ENCODE measurements at regions not wholly inside any gene's neighbourhood (a gene's known extent, or its start where the extent isn't known, plus 50 kb on each side); places are given as distances from the start of the nearest gene placed in this dataset.

- Histone ChIP-seq H3K79me2 (ENCODE audit: insufficient read depth, low read length) (no peaks in the 10 kb centered on the region), H3K27me3 (ENCODE audit: insufficient read depth, low read length) (no peaks in the 10 kb centered on the region), H2BK120ac (ENCODE audit: low read depth, low read length, poor library complexity, severe bottlenecking) (no peak overlapping the region), H2BK15ac (ENCODE audit: low read depth, low read length) (no peak overlapping the region), H4K20me1 (ENCODE audit: control insufficient read depth, insufficient read depth, insufficient read length) (no peaks in the 10 kb centered on the region), H3K56ac (ENCODE audit: insufficient read length, low read depth, low read length) (no peak overlapping the region), H3K14ac (ENCODE audit: insufficient read depth, low read length) (no peak overlapping the region), H4K91ac (ENCODE audit: insufficient read length, low read depth, low read length) (no peak overlapping the region), H3K23ac (ENCODE audit: insufficient read length, low read depth, low read length) (no peak overlapping the region), H2BK20ac (ENCODE audit: low read depth, low read length, poor library complexity, severe bottlenecking) (no peak overlapping the region), H2AK5ac (ENCODE audit: insufficient read length, low read length) (no peak overlapping the region), H3T11ph (ENCODE audit: low read length) (no peak overlapping the region), H3K9me3 (ENCODE audit: control insufficient read depth, low read depth, low read length) (no peaks in the 10 kb centered on the region), H3K79me1 (ENCODE audit: insufficient read depth, low read depth, low read length, poor library complexity, severe bottlenecking) (no peaks in the 10 kb centered on the region), H2BK12ac (ENCODE audit: insufficient read length, low read depth, low read length) (no peak overlapping the region), H3K4ac (ENCODE audit: low read depth, low read length) (no peak overlapping the region), H3K9ac (ENCODE audit: extremely low read depth, insufficient read length, low read length) (no peak overlapping the region), H3K4me1 (ENCODE audit: insufficient read depth, low read length) (no peaks in the 10 kb centered on the region), H2BK5ac (ENCODE audit: insufficient read length, low read length) (no peak overlapping the region), H3K23me2 (ENCODE audit: insufficient read length, low read depth, low read length, poor library complexity, severe bottlenecking) (no peaks in the 10 kb centered on the region), H3K27ac (ENCODE audit: insufficient read length, low read depth, low read length) (no peak overlapping the region), H3K18ac (ENCODE audit: insufficient read length, low read depth, low read length) (no peak overlapping the region), H4K8ac (replicated peaks; ENCODE audit: insufficient read length, low read depth, low read length) (no peak overlapping the region), H2AFZ (ENCODE audit: low read length) (no peak overlapping the region), H3K4me2 (ENCODE audit: insufficient read depth, insufficient read length, low read length) (no peak overlapping the region), H4K5ac (ENCODE audit: insufficient read length, low read depth, low read length) (no peak overlapping the region)
- no peaks in the 10 kb centered on the region for H3K36me3 Mint-ChIP-seq (ENCODE audit: insufficient read depth in 1 of 3, low read depth in 3 of 3)
- no peak overlapping the region for H3K27ac Mint-ChIP-seq
- no peaks in the 10 kb centered on the region for H3K4me1 Mint-ChIP-seq
- no CpG with 5 or more reads among the region's 1 CpG for WGBS (ENCODE audit: extremely low coverage, insufficient read length, low lambda C conversion rate)
- H3K9me3 Mint-ChIP-seq = no peaks in the 10 kb centered on the region
- DNase-seq = no peak
- TF ChIP-seq CTCF (conservative IDR thresholded peaks at IDR 0.05) = no peak
- no peaks in the 10 kb centered on the region; the same call in 1 of the 2 replicates for H3K27me3 Mint-ChIP-seq (ENCODE audit: low read depth)
- no peak overlapping the region for H3K4me3 Mint-ChIP-seq
Observed at GRCh38 chr9:29669613-29670012, 2096.3 kb upstream of the C9orf72 start.

Data from H9 (cell line).